Sigmoid colon (tissue), 4 donors: ENCODE measurements at regions not wholly inside any gene's neighbourhood (a gene's known extent, or its start where the extent isn't known, plus 50 kb on each side); places are given as distances from the start of the nearest gene placed in this dataset.

Experiments
- POLR2A ChIP-seq, 2 donors: fragments of 450-650 bp; IDR thresholded peaks; one replicate each; pipeline ENCODE4 v1.6.1; 2016; ENCODE audit warnings: antibody characterized with exemption in 2 of 2, mild to moderate bottlenecking in 2 of 2, moderate library complexity in 2 of 2
- POLR2AphosphoS5 ChIP-seq, 4 donors: sonication (generic); formaldehyde crosslinking; IDR thresholded peaks; one replicate each; pipeline ENCODE4 v1.6.1; 2017; ENCODE audit warnings: antibody characterized with exemption in 4 of 4
- TF ChIP-seq, protein P1 (sequence below), 4 experiments: fragments of 450-650 bp in 3 of 4; fragments of 200-600 bp in 1 of 4; IDR thresholded peaks; one replicate each; pipeline ENCODE4 v1.5.1; 2016 to 2019; ENCODE audit warnings: antibody characterized with exemption in 4 of 4, mild to moderate bottlenecking in 3 of 4, moderate library complexity in 2 of 4

- no peak for TF ChIP-seq POLR2AphosphoS5 (IDR thresholded peaks at IDR 0.05)
- TF ChIP-seq POLR2A (IDR thresholded peaks at IDR 0.05): no peak
- TF ChIP-seq, protein P1, sequence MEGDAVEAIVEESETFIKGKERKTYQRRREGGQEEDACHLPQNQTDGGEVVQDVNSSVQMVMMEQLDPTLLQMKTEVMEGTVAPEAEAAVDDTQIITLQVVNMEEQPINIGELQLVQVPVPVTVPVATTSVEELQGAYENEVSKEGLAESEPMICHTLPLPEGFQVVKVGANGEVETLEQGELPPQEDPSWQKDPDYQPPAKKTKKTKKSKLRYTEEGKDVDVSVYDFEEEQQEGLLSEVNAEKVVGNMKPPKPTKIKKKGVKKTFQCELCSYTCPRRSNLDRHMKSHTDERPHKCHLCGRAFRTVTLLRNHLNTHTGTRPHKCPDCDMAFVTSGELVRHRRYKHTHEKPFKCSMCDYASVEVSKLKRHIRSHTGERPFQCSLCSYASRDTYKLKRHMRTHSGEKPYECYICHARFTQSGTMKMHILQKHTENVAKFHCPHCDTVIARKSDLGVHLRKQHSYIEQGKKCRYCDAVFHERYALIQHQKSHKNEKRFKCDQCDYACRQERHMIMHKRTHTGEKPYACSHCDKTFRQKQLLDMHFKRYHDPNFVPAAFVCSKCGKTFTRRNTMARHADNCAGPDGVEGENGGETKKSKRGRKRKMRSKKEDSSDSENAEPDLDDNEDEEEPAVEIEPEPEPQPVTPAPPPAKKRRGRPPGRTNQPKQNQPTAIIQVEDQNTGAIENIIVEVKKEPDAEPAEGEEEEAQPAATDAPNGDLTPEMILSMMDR (IDR thresholded peaks at IDR 0.05): no peak
Measured at GRCh38 chr5:164377746-164378145, 872.3 kb downstream of the MAT2B start.
